ENCODE measurements at regions not wholly inside any gene's neighbourhood (a gene's known extent, or its start where the extent isn't known, plus 50 kb on each side); places are given as distances from the start of the nearest gene placed in this dataset.

DNA sequence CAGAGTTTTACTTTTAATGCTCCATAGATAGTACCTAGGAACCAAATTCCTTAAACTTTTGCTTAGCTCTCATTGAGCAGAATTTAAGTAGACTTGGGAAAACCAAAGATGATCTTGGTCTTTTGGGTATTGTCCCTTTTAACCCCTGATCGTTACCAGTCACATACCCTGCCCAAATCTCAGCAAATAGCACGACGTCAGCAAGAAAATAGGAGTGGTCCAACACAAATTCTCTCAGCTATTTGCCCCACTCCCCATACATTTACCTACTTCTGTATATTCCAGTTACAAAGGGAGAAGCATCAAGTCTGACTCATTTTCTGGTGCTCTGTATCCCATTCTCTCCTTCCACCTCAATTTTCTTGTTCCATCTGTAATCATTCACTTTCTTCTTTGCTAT lies 387.3 kb downstream of the CCDC85A start:
- TF ChIP-seq, protein P1, sequence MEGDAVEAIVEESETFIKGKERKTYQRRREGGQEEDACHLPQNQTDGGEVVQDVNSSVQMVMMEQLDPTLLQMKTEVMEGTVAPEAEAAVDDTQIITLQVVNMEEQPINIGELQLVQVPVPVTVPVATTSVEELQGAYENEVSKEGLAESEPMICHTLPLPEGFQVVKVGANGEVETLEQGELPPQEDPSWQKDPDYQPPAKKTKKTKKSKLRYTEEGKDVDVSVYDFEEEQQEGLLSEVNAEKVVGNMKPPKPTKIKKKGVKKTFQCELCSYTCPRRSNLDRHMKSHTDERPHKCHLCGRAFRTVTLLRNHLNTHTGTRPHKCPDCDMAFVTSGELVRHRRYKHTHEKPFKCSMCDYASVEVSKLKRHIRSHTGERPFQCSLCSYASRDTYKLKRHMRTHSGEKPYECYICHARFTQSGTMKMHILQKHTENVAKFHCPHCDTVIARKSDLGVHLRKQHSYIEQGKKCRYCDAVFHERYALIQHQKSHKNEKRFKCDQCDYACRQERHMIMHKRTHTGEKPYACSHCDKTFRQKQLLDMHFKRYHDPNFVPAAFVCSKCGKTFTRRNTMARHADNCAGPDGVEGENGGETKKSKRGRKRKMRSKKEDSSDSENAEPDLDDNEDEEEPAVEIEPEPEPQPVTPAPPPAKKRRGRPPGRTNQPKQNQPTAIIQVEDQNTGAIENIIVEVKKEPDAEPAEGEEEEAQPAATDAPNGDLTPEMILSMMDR (IDR thresholded peaks at IDR 0.05) = no peak
- no peak for TF ChIP-seq POLR2A (IDR thresholded peaks at IDR 0.05)
